ENCODE measurements at regions not wholly inside any gene's neighbourhood (a gene's known extent, or its start where the extent isn't known, plus 50 kb on each side); places are given as distances from the start of the nearest gene placed in this dataset.

GRCh38 chr11:43545610-43546009 lies 134.9 kb upstream of the HSD17B12 start:
- ATAC-seq (no peak), DNase-seq (no peak)
- Histone ChIP-seq H3K36me3 (no peaks in the 10 kb centered on the region), H3K4me3 (no peak overlapping the region), H3K4me1 (peaks cover 6% of the 10 kb centered on the region), H3K9me3 (no peaks in the 10 kb centered on the region), H3K27ac (no peak overlapping the region), H3K27me3 (ENCODE audit: low read depth) (peaks cover 31% of the 10 kb centered on the region)
- intact Hi-C loops (cut with DNase I) = no loop called here
- no peak for TF ChIP-seq CTCF (IDR thresholded peaks at IDR 0.05)

- peak; percentile 6 to 20 for ATAC-seq
Observed at GRCh38 chr11:43546561-43547429, 133.7 kb upstream of the HSD17B12 start.

GRCh38 chr11:43547430-43547831 lies 133.1 kb upstream of the HSD17B12 start:
- intact Hi-C loops (cut with DNase I) = no loop called here
- peak; percentile 34 to 35 for ATAC-seq
- no peaks in the 10 kb centered on the region for H3K36me3 ChIP-seq
- DNase-seq = no peak
- peak overlapping the region; percentile 32 for H3K4me3 ChIP-seq
- H3K4me1 ChIP-seq = peaks cover 6% of the 10 kb centered on the region
- peaks cover 35% of the 10 kb centered on the region for H3K27me3 ChIP-seq (ENCODE audit: low read depth)
- no peak overlapping the region for H3K27ac ChIP-seq
- TF ChIP-seq CTCF (IDR thresholded peaks at IDR 0.05) = no peak
- no peaks in the 10 kb centered on the region for H3K9me3 ChIP-seq

More at GRCh38 chr11:43546561-43547429, 133.7 kb upstream of the HSD17B12 start:
- Histone ChIP-seq H3K36me3 (no peaks in the 10 kb centered on the region), H3K27me3 (ENCODE audit: low read depth) (peaks cover 31% of the 10 kb centered on the region), H3K4me3 (peak overlapping the region; percentile 32), H3K4me1 (peaks cover 6% of the 10 kb centered on the region), H3K9me3 (no peaks in the 10 kb centered on the region), H3K27ac (no peak overlapping the region)
- no peak for TF ChIP-seq CTCF (IDR thresholded peaks at IDR 0.05)
- intact Hi-C loops (cut with DNase I) = no loop called here
- no peak for DNase-seq

- peak overlapping the region; percentile 32 for H3K4me3 ChIP-seq
- H3K36me3 ChIP-seq = no peaks in the 10 kb centered on the region
- ATAC-seq = peak; percentile 45 to 63
- peaks cover 6% of the 10 kb centered on the region for H3K4me1 ChIP-seq
- intact Hi-C loops (cut with DNase I) = no loop called here
- peaks cover 40% of the 10 kb centered on the region for H3K27me3 ChIP-seq (ENCODE audit: low read depth)
- no peak overlapping the region for H3K27ac ChIP-seq
- no peak for DNase-seq
- H3K9me3 ChIP-seq = no peaks in the 10 kb centered on the region
- TF ChIP-seq CTCF (IDR thresholded peaks at IDR 0.05) = no peak
Observed at GRCh38 chr11:43547889-43548381, 132.6 kb upstream of the HSD17B12 start.

GRCh38 chr11:43548916-43549315 lies 131.6 kb upstream of the HSD17B12 start:
- H3K4me3 ChIP-seq = no peak overlapping the region
- peaks cover 6% of the 10 kb centered on the region for H3K4me1 ChIP-seq
- no peak for TF ChIP-seq CTCF (IDR thresholded peaks at IDR 0.05)
- no peaks in the 10 kb centered on the region for H3K36me3 ChIP-seq
- no peaks in the 10 kb centered on the region for H3K9me3 ChIP-seq
- no peak for ATAC-seq
- H3K27ac ChIP-seq = no peak overlapping the region
- peaks cover 45% of the 10 kb centered on the region for H3K27me3 ChIP-seq (ENCODE audit: low read depth)
- intact Hi-C loops (cut with DNase I) = no loop called here
- no peak for DNase-seq
